NOMO-1 treated with DMSO at 0.1 percent for 48 hours (cell line): ENCODE measurements at regions not wholly inside any gene's neighbourhood (a gene's known extent, or its start where the extent isn't known, plus 50 kb on each side); places are given as distances from the start of the nearest gene placed in this dataset.

Experiments
- DNase-seq: peaks from one replicate; lab custom pipeline; 2025; ENCODE audit not compliant: unreplicated experiment; lab: John Stamatoyannopoulos, UW

DNA sequence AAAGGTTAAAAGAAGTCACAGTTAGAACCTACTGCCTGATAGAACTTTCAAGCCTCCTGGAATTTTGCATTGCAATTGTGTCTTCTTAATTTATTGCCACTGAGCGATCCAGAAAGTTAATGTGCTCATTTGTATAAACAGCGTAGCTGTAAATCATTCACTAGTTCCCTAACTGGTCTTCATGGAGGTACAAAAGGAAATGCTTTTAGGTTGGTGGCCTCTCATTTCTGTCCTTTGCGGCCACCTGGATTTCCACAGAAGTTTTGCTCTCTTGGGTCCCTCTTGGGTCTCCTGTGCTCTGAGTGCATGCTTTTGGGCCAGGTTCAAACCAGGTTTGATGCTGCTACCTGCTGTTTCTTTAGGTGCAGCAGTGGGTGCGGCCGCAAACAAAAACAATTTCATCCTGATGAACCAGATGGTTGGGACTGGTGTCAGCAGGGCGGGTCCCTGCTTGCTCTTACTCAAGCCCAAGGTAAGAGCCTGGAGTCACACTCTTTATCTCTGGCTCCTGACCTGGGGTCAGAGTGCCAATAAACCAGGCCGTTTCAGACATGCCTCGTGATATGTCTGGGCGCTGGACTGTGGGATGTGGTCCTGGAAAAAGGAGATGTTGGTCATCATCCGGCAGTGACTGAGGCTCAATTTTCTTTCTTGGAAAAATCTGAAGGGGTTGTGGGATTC, 270.1 kb downstream of the PTTG2 start:
- DNase-seq, result peak; percentile 20

DNA sequence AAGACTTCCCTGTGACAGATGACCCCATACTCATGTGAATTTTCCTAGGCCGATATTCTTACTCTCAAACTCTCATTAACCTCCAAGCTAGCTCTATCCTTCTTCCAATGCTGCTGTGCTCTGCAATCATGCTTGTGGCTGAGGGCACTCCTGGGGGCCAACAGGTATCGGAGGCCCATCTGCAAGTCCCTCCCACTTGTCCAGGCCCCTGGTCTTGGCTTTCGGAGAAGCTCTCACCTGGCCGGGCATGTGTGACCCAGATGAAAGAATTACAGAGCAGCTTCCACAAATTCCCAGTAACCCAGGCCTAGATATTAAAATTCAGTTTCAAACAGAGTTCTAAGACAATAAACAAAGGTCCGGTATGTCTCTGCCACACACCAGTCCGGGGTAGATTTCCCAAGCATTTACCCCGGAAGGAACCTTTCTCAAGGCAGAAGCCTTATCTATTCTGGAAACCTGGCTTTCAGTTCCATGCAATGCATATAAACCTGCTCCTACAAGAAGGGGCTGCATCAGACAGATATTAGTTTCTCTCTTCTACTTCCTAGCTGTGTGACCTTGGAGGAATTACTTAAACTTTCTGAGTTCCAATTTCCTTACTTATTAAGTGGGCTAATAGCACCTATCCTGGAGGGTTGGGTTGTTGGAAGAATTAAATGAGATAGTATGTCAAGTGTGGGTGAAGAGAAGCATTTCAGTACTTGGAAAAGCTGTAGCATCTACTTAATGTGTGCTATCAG, 270.8 kb downstream of the PTTG2 start:
- no peak for DNase-seq

GRCh38 chr4:38231626-38232025, 271.4 kb downstream of the PTTG2 start:
- no peak for DNase-seq

DNA sequence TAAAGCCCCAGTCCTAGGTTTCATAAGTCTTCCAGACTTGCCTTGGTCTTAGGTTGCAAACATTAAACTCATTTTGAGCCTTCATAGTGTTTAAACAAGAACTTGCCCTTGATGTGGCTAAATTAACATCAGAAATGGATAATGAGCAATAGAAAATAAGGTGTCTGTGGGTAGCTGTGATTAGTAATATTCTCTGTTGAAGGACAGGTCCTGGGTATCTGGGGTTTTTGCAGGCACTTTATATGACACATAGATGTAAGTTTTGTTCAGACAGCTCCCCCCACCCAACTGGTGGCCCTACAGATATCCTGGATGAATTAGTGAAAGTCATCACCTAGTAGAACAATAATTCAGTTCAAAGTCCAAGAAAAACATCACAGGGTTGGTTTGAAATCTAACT, 272.5 kb downstream of the PTTG2 start:
- no peak for DNase-seq

- DNase-seq, result peak; percentile 66
These were observed 273.7 kb downstream of the PTTG2 start for GRCh38 chr4:38233727-38234480.

DNA sequence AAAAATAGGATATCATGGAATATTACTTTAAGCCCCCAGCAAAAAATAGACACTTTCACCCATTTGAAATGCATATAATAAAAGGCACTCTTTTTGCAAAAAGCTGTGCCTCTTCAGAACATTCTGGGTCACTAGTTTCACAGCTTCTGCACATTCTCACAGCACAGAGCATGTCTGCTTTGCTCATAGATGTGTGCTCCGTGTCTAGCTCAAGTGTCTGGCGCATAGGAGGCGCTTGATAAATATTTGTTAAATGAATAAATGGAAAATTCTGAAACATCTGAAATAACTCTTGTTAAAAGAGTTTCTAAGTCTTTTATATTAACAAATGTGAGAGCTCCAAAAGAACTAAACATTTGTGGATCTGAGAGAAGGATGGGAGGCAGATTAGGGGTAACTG, 275.2 kb downstream of the PTTG2 start:
- DNase-seq, result no peak

DNA sequence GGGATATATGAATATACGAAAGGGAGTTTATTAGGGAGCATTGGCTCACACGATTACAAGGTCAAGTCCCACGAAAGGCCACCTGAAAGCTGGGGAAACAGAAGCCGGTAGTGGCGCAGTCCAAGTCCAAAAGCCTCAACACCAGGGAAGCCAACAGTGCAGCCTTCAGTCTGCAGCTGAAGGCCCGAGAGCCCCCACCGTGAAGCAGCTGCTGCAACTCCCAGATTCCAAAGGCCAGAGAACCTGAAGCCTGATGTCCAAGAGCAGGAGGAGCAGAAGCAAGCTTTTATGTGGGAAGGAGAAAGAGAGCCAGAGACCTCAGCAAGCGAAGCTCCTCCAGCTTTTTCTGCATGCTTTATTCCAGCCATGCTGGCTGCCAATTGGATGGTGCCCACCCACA, 275.8 kb downstream of the PTTG2 start:
- no peak for DNase-seq

DNA sequence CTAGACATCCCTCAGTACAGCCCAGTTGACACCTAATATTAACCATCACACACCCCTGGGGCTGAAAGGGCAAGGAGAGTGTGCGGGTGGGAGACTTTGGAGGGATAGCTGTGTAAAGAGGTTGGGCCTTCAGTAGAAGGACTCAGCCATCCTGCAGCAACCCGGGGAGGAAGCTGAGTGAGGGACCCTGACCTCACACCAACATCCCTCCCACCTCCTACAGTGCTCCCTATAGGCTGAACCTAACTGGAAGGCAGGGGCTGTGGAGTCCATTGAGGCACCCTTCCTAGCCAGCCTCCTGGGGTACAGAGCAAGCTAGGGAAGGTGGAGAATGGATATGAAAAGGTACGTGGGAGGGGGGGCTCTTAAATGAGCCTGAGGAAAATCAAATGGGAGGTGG, 276.3 kb downstream of the PTTG2 start:
- no peak for DNase-seq

DNA sequence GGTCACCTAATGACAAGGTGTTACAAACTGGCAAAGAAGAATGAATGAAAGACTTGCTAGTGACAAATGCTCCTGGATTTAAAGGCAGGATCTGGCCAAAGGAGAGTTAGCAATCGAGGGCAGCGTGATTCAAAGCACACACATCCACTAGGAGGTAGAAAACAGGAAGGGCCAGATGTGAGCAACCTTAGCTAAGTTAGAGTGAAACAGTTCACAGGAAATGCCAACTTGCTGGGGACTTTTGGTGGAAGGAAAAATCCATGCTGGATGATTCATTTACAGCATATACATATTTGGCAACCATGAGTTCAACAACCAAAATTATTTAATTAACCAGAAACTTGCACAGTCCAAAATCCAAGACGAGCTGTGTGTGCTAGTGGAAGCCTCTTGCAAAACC, 276.9 kb downstream of the PTTG2 start:
- no peak for DNase-seq

GRCh38 chr4:38241541-38241940, 281.3 kb downstream of the PTTG2 start:
- no peak for DNase-seq

- no peak for DNase-seq
These were observed 281.9 kb downstream of the PTTG2 start for GRCh38 chr4:38242101-38242500.

GRCh38 chr4:38242822-38243387, 282.7 kb downstream of the PTTG2 start:
- no peak for DNase-seq

DNA sequence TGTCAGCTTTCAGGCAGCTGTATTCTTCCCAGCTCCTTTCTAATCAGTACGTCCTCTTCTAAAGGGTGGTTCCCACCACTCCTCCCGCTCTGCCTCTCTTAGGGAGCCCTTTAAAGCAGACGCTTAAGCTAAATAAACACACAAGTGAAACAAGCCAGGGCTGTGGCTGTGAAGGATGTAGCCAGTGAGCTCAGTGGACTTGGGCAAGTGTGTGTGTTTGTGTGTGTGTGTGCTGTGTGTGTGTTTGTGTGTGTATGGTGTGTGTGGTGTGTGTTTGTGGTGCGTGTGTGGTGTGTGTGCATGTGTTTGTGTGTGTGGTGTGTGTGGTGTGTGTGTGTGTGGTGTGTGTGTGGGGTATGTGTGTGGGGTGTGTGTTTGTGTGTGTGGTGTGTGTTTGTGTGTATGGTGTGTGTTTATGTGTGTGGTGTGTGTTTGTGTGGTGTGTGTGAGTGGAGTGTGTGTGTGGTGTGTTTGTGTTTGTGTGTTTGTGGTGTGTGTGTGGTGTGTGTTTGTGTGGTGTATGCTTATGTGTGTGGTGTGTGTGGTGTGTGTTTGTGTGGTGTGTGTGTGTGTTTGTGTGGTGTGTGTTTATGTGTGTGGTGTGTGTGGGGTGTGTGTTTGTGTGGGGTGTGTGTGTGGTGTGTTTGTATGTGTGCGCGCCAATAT, 283.3 kb downstream of the PTTG2 start:
- DNase-seq, result no peak

DNA sequence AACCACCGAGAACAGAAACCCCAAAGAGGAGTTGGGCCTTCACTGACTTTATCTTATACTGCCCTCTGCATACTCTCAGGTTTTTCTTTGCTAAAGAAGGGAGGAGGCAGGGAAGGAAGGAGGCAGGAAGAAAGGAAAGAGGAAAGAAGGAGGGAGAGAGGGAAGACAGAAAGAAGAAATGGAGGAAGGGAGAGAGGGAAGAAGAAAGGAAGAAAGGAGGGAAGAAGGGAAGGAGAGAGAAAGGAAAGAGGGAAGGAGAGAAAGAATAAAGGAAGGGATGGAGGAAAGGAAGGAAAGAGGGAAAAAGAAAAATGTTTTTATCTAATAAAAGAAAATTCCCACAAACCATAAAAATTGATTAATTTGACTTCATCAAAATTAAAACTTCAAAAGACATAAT, 294.6 kb downstream of the PTTG2 start:
- no peak for DNase-seq

GRCh38 chr4:38255572-38255971, 295.4 kb downstream of the PTTG2 start:
- no peak for DNase-seq

DNA sequence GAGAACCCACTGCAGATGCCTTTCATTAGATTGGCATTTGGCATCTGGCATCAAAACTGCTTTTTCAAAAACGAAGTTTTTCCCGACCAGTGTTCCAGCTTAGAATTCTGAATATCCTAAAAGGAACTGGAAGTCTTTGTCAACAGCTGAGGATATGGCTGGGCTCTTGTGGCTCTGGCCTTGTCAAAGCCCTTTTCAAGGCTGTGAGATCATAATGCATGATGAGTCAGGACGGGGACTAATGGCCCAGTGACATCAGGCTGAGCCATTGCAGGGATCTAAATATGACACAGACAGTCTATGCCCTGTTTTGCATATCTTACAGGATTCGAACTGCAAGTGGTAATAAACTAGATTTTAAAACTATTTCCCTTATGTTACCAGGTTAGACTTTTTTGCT, 306.4 kb downstream of the PTTG2 start:
- DNase-seq, result no peak

- no peak for DNase-seq
These were observed 308.1 kb downstream of the PTTG2 start for GRCh38 chr4:38268108-38268820.

- no peak for DNase-seq
These were observed 308.6 kb downstream of the PTTG2 start for GRCh38 chr4:38268837-38269236.

DNA sequence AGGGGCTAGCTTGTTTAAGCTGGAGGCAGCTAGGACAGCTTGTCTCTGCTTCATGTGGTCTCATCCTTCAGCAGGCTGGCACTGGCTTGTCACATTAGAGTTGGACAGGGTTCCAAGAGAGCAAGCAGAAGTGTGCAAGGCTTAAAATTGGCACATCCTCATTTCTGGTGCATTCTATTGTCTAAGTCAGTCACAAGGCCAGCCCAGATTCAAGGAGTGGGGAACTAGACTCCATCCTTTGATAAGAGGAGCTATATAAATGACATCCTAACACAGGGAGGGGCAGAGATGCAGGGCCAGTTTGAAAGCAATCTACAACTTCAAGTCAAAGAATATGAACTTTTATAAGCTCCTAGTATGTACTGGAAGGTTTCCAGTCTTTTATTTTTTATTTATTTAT, 313.2 kb downstream of the PTTG2 start:
- no peak for DNase-seq

- no peak for DNase-seq
These were observed 315.3 kb downstream of the PTTG2 start for GRCh38 chr4:38275331-38276100.
